ENCODE measurements at regions not wholly inside any gene's neighbourhood (a gene's known extent, or its start where the extent isn't known, plus 50 kb on each side); places are given as distances from the start of the nearest gene placed in this dataset.

DNA sequence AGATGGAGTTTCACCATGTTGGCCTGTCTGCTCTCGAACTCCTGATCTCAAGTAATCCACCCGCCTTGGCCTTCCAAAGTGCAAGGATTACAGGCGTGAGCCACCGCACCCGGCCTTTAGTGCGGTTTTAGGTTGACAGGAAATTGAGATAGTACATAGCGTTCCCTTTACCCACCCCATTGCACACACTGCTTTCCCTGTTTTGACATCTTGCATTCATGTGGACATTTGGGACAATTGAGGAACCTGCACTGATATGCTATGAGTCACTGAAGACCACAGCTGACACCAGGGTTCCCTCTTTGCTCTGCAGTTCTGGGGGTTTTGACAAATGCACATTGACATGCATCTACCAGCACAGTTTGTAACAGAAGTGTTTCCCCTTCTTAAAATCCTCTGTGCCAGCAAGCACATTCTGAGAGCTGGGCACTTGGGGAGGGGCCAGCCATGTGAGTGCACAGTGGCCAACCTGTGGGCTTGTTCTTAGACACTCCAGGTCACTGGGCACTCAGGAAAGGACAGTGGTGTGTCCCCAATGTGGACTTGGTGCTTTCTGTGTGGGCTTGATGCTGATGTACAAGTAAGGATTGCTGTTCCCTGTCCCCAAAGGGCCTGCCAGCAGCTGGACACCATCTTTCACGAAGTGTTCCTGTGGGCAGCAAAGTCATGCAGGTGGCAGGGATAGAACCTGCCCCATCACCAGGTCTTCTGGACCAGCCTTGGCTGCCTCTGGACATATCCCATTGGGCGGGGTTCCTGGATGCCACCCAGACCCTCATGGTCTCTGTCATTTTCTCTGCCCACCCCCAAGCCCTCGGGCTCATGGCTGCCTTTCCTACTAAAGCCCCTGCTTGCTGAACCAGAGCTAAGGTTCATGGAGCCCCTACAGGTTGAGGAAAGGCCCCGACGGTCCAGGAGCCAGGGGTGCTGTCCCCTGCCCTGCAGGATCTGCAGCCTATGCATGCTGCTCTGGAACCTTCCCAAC lies 579.8 kb downstream of the GLRX3 start:
- TF ChIP-seq, protein P1, sequence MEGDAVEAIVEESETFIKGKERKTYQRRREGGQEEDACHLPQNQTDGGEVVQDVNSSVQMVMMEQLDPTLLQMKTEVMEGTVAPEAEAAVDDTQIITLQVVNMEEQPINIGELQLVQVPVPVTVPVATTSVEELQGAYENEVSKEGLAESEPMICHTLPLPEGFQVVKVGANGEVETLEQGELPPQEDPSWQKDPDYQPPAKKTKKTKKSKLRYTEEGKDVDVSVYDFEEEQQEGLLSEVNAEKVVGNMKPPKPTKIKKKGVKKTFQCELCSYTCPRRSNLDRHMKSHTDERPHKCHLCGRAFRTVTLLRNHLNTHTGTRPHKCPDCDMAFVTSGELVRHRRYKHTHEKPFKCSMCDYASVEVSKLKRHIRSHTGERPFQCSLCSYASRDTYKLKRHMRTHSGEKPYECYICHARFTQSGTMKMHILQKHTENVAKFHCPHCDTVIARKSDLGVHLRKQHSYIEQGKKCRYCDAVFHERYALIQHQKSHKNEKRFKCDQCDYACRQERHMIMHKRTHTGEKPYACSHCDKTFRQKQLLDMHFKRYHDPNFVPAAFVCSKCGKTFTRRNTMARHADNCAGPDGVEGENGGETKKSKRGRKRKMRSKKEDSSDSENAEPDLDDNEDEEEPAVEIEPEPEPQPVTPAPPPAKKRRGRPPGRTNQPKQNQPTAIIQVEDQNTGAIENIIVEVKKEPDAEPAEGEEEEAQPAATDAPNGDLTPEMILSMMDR (IDR thresholded peaks at IDR 0.05) = no peak
- TF ChIP-seq POLR2A (IDR thresholded peaks at IDR 0.05) (no peak), POLR2AphosphoS5 (IDR thresholded peaks at IDR 0.05) (no peak)
